Vagina (tissue), 2 donors: ENCODE measurements at regions not wholly inside any gene's neighbourhood (a gene's known extent, or its start where the extent isn't known, plus 50 kb on each side); places are given as distances from the start of the nearest gene placed in this dataset.

Experiments
- DNase-seq, 2 donors: peaks; one replicate each; pipeline ENCODE4 v3.0.0-alpha.2; 2017; ENCODE audit errors: extremely low spot score in 2 of 2
- H3K27ac ChIP-seq: fragments of 200-600 bp; sonication (generic); one replicate; pipeline ENCODE4 v1.5.1; 2019
- H3K27me3 ChIP-seq: fragments of 200-600 bp; sonication (generic); one replicate; pipeline ENCODE4 v1.5.1; 2019
- H3K36me3 ChIP-seq, 2 donors: fragments of 200-600 bp; sonication (generic); one replicate each; pipeline ENCODE4 v1.5.1; 2017 to 2019
- H3K4me1 ChIP-seq: fragments of 200-600 bp; sonication (generic); one replicate; pipeline ENCODE4 v1.5.1; 2019
- H3K4me3 ChIP-seq, 2 donors: fragments of 200-600 bp; sonication (generic); 1 replicate in 1 of 2; 2 replicates in 1 of 2; pipeline ENCODE4 v1.5.1; 2016 to 2019
- H3K9me3 ChIP-seq: fragments of 200-600 bp; sonication (generic); one replicate; pipeline ENCODE4 v1.5.1; 2019
- CTCF ChIP-seq, 3 experiments: fragments of 450-650 bp in 2 of 3; fragments of 200-600 bp in 1 of 3; sonication (generic) in 1 of 3; IDR thresholded peaks; one replicate each; pipeline ENCODE4 v1.5.1; 2017 to 2019; ENCODE audit warnings: antibody characterized with exemption in 3 of 3, mild to moderate bottlenecking in 2 of 3, moderate library complexity in 2 of 3
- POLR2A ChIP-seq, 2 donors: fragments of 450-650 bp; IDR thresholded peaks; one replicate each; pipeline ENCODE4 v1.6.1; 2017; ENCODE audit warnings: antibody characterized with exemption in 2 of 2, mild to moderate bottlenecking in 2 of 2, moderate library complexity in 2 of 2
- POLR2AphosphoS5 ChIP-seq, 2 donors: sonication (generic); formaldehyde crosslinking; IDR thresholded peaks; one replicate each; pipeline ENCODE4 v1.9.0; 2017; ENCODE audit warnings: antibody characterized with exemption in 2 of 2, mild to moderate bottlenecking in 2 of 2, low read depth in 1 of 2; ENCODE audit not compliant: insufficient read depth in 1 of 2
- intact Hi-C: fragments of 100-400 bp; cut with DNase I; formaldehyde crosslinking; loops from one replicate; pipeline ENCODE4 v1.15.1; 2023

GRCh38 chr21:34004013-34004938 lies 69.1 kb upstream of the MRPS6 start:
- Histone ChIP-seq H3K9me3 (no peaks in the 10 kb centered on the region), H3K36me3 (no peaks in the 10 kb centered on the region), H3K4me3 (no peak overlapping the region), H3K27me3 (no peaks in the 10 kb centered on the region), H3K4me1 (no peaks in the 10 kb centered on the region), H3K27ac (peak overlapping the region; percentile 49)
- no peak for DNase-seq
- intact Hi-C loops = no loop called here
- TF ChIP-seq CTCF (IDR thresholded peaks at IDR 0.05) (no peak), POLR2AphosphoS5 (IDR thresholded peaks at IDR 0.05; ENCODE audit: insufficient read depth in 1 of 2, low read depth in 1 of 2) (no peak), POLR2A (IDR thresholded peaks at IDR 0.05) (no peak)

GRCh38 chr21:34003428-34003827 lies 70.0 kb upstream of the MRPS6 start:
- Histone ChIP-seq H3K27me3 (no peaks in the 10 kb centered on the region), H3K27ac (no peak overlapping the region), H3K4me3 (no peak overlapping the region), H3K4me1 (no peaks in the 10 kb centered on the region), H3K9me3 (no peaks in the 10 kb centered on the region), H3K36me3 (no peaks in the 10 kb centered on the region)
- intact Hi-C loops = no loop called here
- DNase-seq = no peak
- TF ChIP-seq POLR2AphosphoS5 (IDR thresholded peaks at IDR 0.05; ENCODE audit: insufficient read depth in 1 of 2, low read depth in 1 of 2) = no peak
- no peak for TF ChIP-seq CTCF (IDR thresholded peaks at IDR 0.05)
- TF ChIP-seq POLR2A (IDR thresholded peaks at IDR 0.05) = no peak

- H3K36me3 ChIP-seq = no peaks in the 10 kb centered on the region
- H3K9me3 ChIP-seq = no peaks in the 10 kb centered on the region
- intact Hi-C loops = no loop called here
- no peaks in the 10 kb centered on the region for H3K4me1 ChIP-seq
- TF ChIP-seq CTCF (IDR thresholded peaks at IDR 0.05) (no peak), POLR2A (IDR thresholded peaks at IDR 0.05) (no peak), POLR2AphosphoS5 (IDR thresholded peaks at IDR 0.05; ENCODE audit: insufficient read depth in 1 of 2, low read depth in 1 of 2) (no peak)
- DNase-seq = no peak
- no peak overlapping the region for H3K27ac ChIP-seq
- no peaks in the 10 kb centered on the region for H3K27me3 ChIP-seq
- H3K4me3 ChIP-seq = no peak overlapping the region
Measured at GRCh38 chr21:34000375-34000774, 73.0 kb upstream of the MRPS6 start.

GRCh38 chr21:33998809-33999208 lies 74.6 kb upstream of the MRPS6 start:
- intact Hi-C loops = no loop called here
- no peak for DNase-seq
- TF ChIP-seq POLR2AphosphoS5 (IDR thresholded peaks at IDR 0.05; ENCODE audit: insufficient read depth in 1 of 2, low read depth in 1 of 2) (no peak), POLR2A (IDR thresholded peaks at IDR 0.05) (no peak), CTCF (IDR thresholded peaks at IDR 0.05) (no peak)

GRCh38 chr21:33998402-33998801 lies 75.0 kb upstream of the MRPS6 start:
- Histone ChIP-seq H3K9me3 (no peaks in the 10 kb centered on the region), H3K27ac (no peak overlapping the region), H3K36me3 (no peaks in the 10 kb centered on the region), H3K27me3 (no peaks in the 10 kb centered on the region), H3K4me3 (no peak overlapping the region), H3K4me1 (no peaks in the 10 kb centered on the region)
- no peak for DNase-seq
- intact Hi-C loops = no loop called here
- TF ChIP-seq CTCF (IDR thresholded peaks at IDR 0.05) = no peak
- TF ChIP-seq POLR2AphosphoS5 (IDR thresholded peaks at IDR 0.05; ENCODE audit: insufficient read depth in 1 of 2, low read depth in 1 of 2) = no peak
- TF ChIP-seq POLR2A (IDR thresholded peaks at IDR 0.05) = no peak

More at GRCh38 chr21:33998809-33999208, 74.6 kb upstream of the MRPS6 start:
- no peak overlapping the region for H3K4me3 ChIP-seq
- H3K9me3 ChIP-seq = no peaks in the 10 kb centered on the region
- no peaks in the 10 kb centered on the region for H3K36me3 ChIP-seq
- no peaks in the 10 kb centered on the region for H3K27me3 ChIP-seq
- H3K27ac ChIP-seq = no peak overlapping the region
- no peaks in the 10 kb centered on the region for H3K4me1 ChIP-seq
